A549 (cell line): ENCODE measurements at regions not wholly inside any gene's neighbourhood (a gene's known extent, or its start where the extent isn't known, plus 50 kb on each side); places are given as distances from the start of the nearest gene placed in this dataset.

Source experiments
- ATOH8 ChIP-seq: fragments of 250-450 bp; sonication (Bioruptor Pico); IDR thresholded peaks from 2 replicates; pipeline ENCODE4 v1.5.0; 2020; ENCODE audit warnings: low read depth, mild to moderate bottlenecking, moderate library complexity
- CBX2 ChIP-seq: fragments of 200-600 bp; sonication (generic); IDR thresholded peaks from 2 replicates; pipeline ENCODE4 v1.6.1; 2016; ENCODE audit warnings: low read depth, mild to moderate bottlenecking, borderline replicate concordance
- CEBPB ChIP-seq, 2 experiments: fragments of >200 bp in 1 of 2; sonication (Bioruptor Twin) in 1 of 2; formaldehyde crosslinking in 1 of 2; IDR thresholded peaks; 2 replicates each; pipeline ENCODE4 v1.6.1; 2012 to 2016
- CTCF ChIP-seq: fragments of >200 bp; sonication (Bioruptor Twin); formaldehyde crosslinking; IDR thresholded peaks from 3 replicates; pipeline ENCODE4 v1.5.1; 2016
- EP300 ChIP-seq, 2 experiments: fragments of >200 bp; sonication (Bioruptor Twin); formaldehyde crosslinking; IDR thresholded peaks; 2 replicates in 1 of 2; 3 replicates in 1 of 2; pipeline ENCODE4 v1.6.1; 2016 to 2017
- HMGXB4 ChIP-seq: fragments of 250-450 bp; sonication (Bioruptor Pico); IDR thresholded peaks from 2 replicates; pipeline ENCODE4 v1.5.0; 2021; ENCODE audit warnings: mild to moderate bottlenecking, moderate library complexity, borderline replicate concordance
- JUNB ChIP-seq: fragments of >200 bp; sonication (Bioruptor Twin); formaldehyde crosslinking; IDR thresholded peaks from 2 replicates; pipeline ENCODE4 v1.6.1; 2016
- MYC ChIP-seq: IDR thresholded peaks from 2 replicates; pipeline ENCODE4 v1.6.1; 2012; ENCODE audit warnings: mild to moderate bottlenecking, inconsistent platforms, low read length, improper control_type of control experiment, borderline replicate concordance
- PHF8 ChIP-seq: fragments of 200-600 bp; sonication (generic); IDR thresholded peaks from 2 replicates; pipeline ENCODE4 v1.6.1; 2016; ENCODE audit warnings: low read depth, mild to moderate bottlenecking, antibody characterized with exemption, moderate library complexity, borderline replicate concordance
- RCOR1 ChIP-seq: fragments of 150-350 bp; IDR thresholded peaks from 2 replicates; pipeline ENCODE4 v1.6.1; 2014; ENCODE audit warnings: antibody characterized with exemption, low read length, low read depth
- REST ChIP-seq: fragments of 200-600 bp; sonication (generic); IDR thresholded peaks from 2 replicates; pipeline ENCODE4 v1.6.1; 2016; ENCODE audit warnings: antibody characterized with exemption, mild to moderate bottlenecking, moderate library complexity

DNA sequence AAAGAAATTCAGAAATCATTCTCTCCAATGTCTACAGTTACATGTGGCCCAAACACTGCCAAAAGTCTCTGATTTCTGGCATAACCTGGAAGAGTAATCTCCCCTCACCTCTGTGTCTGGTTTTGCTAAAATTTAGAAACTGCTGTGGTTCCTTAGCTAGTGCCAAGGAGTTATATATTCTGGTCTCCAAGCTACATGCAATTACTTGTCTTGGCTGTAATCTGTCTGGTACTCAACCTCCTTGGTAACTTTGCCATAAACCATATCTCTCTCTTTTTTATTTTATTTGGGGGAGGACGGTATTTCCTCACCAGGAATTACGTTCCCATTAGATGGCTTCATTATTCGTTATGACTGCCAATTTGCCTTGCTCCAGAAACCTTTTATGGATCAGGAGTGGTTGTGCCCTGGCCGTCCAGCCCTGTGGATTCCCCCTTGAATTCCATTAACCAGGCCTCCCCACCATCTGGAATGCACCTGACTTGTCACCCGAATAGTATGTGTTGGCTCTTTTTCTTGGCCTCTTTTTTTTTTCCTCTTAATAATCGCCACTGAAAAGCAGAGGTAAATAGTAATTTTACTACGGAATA lies 400.0 kb downstream of the CD83 start:
- TF ChIP-seq CEBPB (IDR thresholded peaks at IDR 0.05) (no peak), CTCF (no peak), REST (no peak), HMGXB4 (CRISPR knock-in tag) (no peak), JUNB (no peak), MYC (no peak), CBX2 (no peak), RCOR1 (no peak), EP300 (IDR thresholded peaks at IDR 0.05) (no peak), PHF8 (no peak), ATOH8 (CRISPR knock-in tag) (no peak)
